Activated naive CD4-positive, alpha-beta T cell treated with anti-CD3 and anti-CD28 coated beads, Interleukin-2, amount 50 U/mL, for 72 hours (primary cell): ENCODE measurements at regions not wholly inside any gene's neighbourhood (a gene's known extent, or its start where the extent isn't known, plus 50 kb on each side); places are given as distances from the start of the nearest gene placed in this dataset.

ENCODE experiments used
- ATAC-seq, 2 donors: fragments of 150-1000 bp; cut with Tn5 transposase; 2 replicates each; pipeline ENCODE4 v1.10.0; 2021; ENCODE audit warnings: mild to moderate bottlenecking in 2 of 2, moderate library complexity in 2 of 2
- DNase-seq, 2 donors: peaks; one replicate each; pipeline ENCODE4 v3.0.0; 2021 to 2022; ENCODE audit warnings: low spot score in 2 of 2
- H3K27ac Mint-ChIP-seq, 2 donors: one replicate each; pipeline ENCODE4 v1.8.0; 2022; ENCODE audit warnings: mild to moderate bottlenecking in 2 of 2, mixed read lengths in 2 of 2
- H3K36me3 Mint-ChIP-seq, 2 donors: one replicate each; pipeline ENCODE4 v1.8.0; 2022; ENCODE audit warnings: mixed read lengths in 2 of 2
- H3K9me3 Mint-ChIP-seq, 2 donors: one replicate each; pipeline ENCODE4 v1.8.0; 2022; ENCODE audit warnings: mixed read lengths in 2 of 2

- DNase-seq, result no peak
- H3K9me3 Mint-ChIP-seq, result peaks cover 6 to 11% of the 10 kb centered on the region in 2 donors
- no peak overlapping the region for H3K27ac Mint-ChIP-seq
- ATAC-seq, result no peak
- H3K36me3 Mint-ChIP-seq, result peaks cover 0 to 6% of the 10 kb centered on the region in 2 donors
Observed at GRCh38 chr6:54609981-54610380, 236.6 kb upstream of the FAM83B start.

- ATAC-seq (no peak), DNase-seq (no peak)
- H3K9me3 Mint-ChIP-seq, result peaks cover 8 to 18% of the 10 kb centered on the region in 2 donors
- H3K27ac Mint-ChIP-seq, result no peak overlapping the region
- H3K36me3 Mint-ChIP-seq, result peaks cover 0 to 4% of the 10 kb centered on the region in 2 donors
Observed at GRCh38 chr6:54613596-54613995, 233.0 kb upstream of the FAM83B start.

DNA sequence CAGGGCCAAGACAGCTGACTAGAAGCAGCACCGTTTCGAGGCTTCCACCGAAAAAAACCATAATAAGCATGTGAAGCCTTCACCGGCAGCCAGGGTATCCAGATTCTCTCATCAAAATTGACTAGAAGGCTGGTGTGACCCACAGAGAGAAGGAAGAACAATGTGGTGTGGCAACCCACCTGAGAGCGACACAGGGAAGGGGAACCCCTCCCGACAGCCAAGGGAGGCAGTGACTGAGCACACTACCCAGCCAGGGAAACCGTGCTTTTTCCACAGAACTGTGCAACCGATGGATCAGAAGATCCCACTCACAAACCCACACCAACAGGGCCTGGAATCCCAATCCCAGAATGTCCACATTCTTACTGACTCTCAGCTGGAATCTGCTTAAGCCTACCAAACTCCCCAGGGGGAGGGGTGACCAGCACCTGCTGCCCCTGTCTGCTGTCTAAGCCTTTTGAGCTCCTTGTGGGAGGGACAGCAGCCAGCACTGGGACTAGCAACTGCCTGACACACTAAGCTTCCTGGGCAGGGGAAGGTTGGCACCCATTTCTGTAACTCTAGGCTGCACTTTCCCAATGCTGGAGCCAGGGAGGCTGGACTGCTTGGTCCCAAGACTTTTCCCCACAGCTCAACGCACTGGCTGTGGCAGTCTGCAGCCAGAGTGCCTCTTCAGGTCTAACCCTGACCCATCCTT lies 231.9 kb upstream of the FAM83B start:
- no peak for ATAC-seq
- peaks cover 6 to 15% of the 10 kb centered on the region in 2 donors for H3K9me3 Mint-ChIP-seq
- no peak overlapping the region for H3K27ac Mint-ChIP-seq
- H3K36me3 Mint-ChIP-seq, result no peaks in the 10 kb centered on the region
- DNase-seq, result no peak

GRCh38 chr6:54617730-54618129 lies 228.8 kb upstream of the FAM83B start:
- H3K27ac Mint-ChIP-seq, result no peak overlapping the region
- H3K9me3 Mint-ChIP-seq, result peaks cover 6 to 15% of the 10 kb centered on the region in 2 donors
- no peaks in the 10 kb centered on the region for H3K36me3 Mint-ChIP-seq
- ATAC-seq (no peak), DNase-seq (no peak)

GRCh38 chr6:54618572-54618971 lies 228.0 kb upstream of the FAM83B start:
- no peaks in the 10 kb centered on the region for H3K36me3 Mint-ChIP-seq
- DNase-seq (no peak), ATAC-seq (no peak)
- H3K9me3 Mint-ChIP-seq, result peaks cover 6 to 20% of the 10 kb centered on the region in 2 donors
- H3K27ac Mint-ChIP-seq, result no peak overlapping the region

DNA sequence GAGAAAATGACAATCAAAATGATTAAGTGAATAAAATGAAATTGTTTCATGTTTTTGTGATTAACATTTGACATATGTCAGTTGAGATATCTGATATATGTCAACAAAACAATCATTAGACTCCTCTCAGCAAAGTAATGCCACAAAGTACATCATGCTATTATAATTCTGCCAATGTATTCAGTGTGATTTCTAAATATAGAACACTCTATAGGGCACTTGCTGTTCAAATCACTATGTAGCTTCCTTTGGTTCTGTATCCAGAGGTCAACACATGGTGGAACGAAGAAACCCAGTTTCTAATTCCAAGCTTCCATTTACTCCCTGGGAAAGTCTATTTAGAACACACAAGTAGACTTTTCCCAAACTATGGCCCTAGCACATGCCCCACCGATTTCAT lies 227.5 kb upstream of the FAM83B start:
- ATAC-seq (no peak), DNase-seq (no peak)
- Mint-ChIP-seq H3K9me3 (peaks cover 6 to 20% of the 10 kb centered on the region in 2 donors), H3K27ac (no peak overlapping the region), H3K36me3 (no peaks in the 10 kb centered on the region)

DNA sequence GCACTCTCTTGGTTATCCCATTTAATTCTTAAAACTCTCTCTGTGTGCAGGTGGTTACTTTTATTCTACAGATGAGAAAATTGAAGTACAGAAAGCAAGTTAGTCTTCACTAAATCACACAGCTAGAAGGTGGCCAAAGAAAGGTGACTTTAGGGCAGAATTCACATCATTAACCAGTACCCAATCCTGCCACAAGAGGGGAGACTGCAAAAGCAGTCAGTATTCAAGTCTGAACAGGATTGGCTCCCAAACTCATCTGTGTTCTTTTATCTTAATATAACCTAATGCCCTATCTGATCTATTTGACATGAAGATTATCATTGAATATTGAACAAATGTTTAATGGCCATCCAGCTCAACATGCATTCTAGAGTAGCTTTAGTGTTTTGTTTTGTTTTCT lies 225.3 kb upstream of the FAM83B start:
- no peak for DNase-seq

GRCh38 chr6:54624216-54624615 lies 222.4 kb upstream of the FAM83B start:
- Mint-ChIP-seq H3K36me3 (no peaks in the 10 kb centered on the region), H3K27ac (no peak overlapping the region), H3K9me3 (peaks cover 0 to 10% of the 10 kb centered on the region in 2 donors)
- ATAC-seq (no peak), DNase-seq (no peak)

More for the DNA sequence above, 225.3 kb upstream of the FAM83B start:
- Mint-ChIP-seq H3K36me3 (no peaks in the 10 kb centered on the region), H3K9me3 (peaks cover under 1 to 10% of the 10 kb centered on the region in 2 donors), H3K27ac (no peak overlapping the region)
- no peak for ATAC-seq

- ATAC-seq (no peak), DNase-seq (no peak)
- Mint-ChIP-seq H3K27ac (no peak overlapping the region), H3K9me3 (peaks cover 0 to 10% of the 10 kb centered on the region in 2 donors), H3K36me3 (no peaks in the 10 kb centered on the region)
Observed at GRCh38 chr6:54624779-54625178, 221.8 kb upstream of the FAM83B start.

DNA sequence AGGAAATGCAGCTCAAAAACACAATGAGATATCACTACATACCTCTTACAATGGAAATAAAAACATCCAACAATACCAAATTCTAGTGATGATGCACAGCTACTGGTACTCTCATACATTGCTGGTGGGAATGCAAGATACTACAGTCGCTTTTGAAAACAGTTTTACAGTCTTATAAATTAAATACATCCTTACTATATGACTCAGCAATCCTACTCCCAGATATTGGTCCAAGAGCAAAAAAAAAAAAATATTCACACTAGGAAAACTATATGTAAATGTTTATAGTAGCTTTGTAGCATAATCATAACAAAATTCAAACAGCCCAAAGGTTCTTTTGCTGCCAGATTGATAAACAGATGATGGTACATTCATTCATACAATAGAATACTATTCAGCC lies 217.4 kb upstream of the FAM83B start:
- no peak for DNase-seq
- Mint-ChIP-seq H3K36me3 (no peaks in the 10 kb centered on the region), H3K9me3 (peaks cover 4 to 6% of the 10 kb centered on the region in 2 donors), H3K27ac (no peak overlapping the region)
- no peak for ATAC-seq

DNA sequence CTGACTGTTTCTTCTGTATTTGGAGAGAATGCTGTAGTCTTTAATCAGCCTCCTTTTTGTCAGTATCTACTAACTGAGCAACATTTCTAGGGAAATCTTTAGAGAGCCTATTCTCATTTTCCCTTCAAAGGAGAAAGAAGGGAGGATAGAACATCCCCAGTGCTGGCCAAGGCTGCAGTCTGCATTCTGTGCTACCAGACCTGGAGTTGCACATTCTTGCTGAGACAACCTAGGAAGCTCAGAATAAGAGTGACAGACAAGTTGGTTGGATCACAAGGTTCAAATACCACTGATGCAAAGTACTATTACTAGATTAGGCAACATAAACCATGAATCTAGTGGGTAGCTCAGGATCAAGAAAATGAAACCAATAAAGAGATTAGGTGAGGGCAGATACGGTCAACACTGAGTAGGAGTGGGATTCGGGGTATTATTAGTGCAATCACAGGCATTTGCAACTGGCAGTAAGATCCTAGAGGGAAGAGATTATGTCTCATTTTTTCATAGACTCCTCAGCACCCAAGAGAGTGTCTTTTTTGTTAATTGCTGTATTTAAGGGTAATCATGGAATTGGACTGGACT lies 213.5 kb upstream of the FAM83B start:
- no peaks in the 10 kb centered on the region for H3K36me3 Mint-ChIP-seq
- DNase-seq, result no peak
- no peak overlapping the region for H3K27ac Mint-ChIP-seq
- ATAC-seq, result no peak
- peaks cover 0 to 6% of the 10 kb centered on the region in 2 donors for H3K9me3 Mint-ChIP-seq

- ATAC-seq, result no peak
- Mint-ChIP-seq H3K36me3 (no peaks in the 10 kb centered on the region), H3K9me3 (peaks cover 0 to 6% of the 10 kb centered on the region in 2 donors), H3K27ac (no peak overlapping the region)
- DNase-seq, result no peak
Observed at GRCh38 chr6:54633601-54634000, 213.0 kb upstream of the FAM83B start.

GRCh38 chr6:54640911-54641310 lies 205.7 kb upstream of the FAM83B start:
- no peak for DNase-seq
- Mint-ChIP-seq H3K36me3 (no peaks in the 10 kb centered on the region), H3K27ac (no peak overlapping the region), H3K9me3 (no peaks in the 10 kb centered on the region)
- ATAC-seq, result no peak

DNA sequence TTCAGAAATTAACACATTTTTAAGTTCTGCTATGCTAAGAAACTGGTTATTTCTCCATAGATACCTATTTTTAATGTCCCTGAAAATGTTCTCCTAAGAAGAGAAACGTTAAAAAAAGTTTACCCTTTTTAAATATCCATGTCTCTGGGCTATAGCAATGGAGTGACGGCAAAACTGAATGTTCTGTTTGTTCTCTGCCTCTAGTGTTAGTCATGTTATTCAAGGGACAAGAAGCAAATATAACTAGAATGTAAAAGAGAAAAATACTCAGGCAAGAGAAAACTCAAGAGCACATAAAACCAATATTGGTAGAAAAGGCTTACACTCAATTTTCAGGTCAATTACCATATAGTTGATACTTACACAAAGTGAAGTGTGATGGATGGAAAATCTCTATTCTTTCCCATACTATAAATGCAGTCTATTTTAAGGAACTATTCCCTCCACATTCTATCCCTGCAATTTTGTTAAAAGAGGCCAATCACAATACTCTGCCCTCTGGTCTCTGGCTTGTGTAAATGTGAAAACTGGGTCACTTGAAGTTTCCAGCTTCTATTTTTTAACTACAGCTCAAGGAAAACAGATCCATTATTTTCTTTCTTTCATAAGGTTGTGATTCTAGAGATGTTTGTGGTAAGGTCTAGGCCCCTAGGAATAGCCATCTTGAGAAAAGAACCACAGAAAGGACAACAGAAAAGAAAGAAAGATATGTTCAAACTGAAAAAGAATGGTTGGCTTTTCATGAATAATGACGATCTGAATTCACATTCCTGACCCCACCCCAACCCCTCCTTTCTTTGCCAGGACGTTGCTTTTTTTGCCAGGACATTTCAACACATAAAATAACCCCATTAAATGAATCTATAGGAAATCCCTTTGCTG lies 200.3 kb upstream of the FAM83B start:
- peaks cover 5 to 9% of the 10 kb centered on the region in 2 donors for H3K9me3 Mint-ChIP-seq
- ATAC-seq (no peak), DNase-seq (no peak)
- H3K36me3 Mint-ChIP-seq, result no peaks in the 10 kb centered on the region
- H3K27ac Mint-ChIP-seq, result no peak overlapping the region

- DNase-seq, result no peak
- Mint-ChIP-seq H3K9me3 (peaks cover 5 to 9% of the 10 kb centered on the region in 2 donors), H3K36me3 (no peaks in the 10 kb centered on the region), H3K27ac (no peak overlapping the region)
- ATAC-seq, result no peak
Observed at GRCh38 chr6:54646951-54647664, 199.5 kb upstream of the FAM83B start.

DNA sequence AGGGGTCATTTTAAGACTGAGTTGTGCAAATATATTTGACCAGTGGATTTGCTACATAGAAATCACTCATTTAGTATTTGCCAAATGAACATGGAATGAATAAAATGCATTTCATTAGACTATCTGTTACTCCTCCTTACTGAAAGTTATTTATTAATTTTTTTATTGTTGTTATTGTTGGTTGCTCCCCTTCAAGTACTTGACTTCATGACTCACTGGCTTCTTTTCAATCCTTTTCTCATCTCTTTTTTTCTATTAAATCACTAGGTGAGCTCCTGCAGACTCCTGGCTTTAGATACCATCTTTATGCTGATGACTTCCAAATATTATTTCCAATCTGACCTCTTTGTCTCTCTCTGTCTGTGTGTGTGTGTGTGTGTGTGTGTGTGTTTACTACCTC lies 192.2 kb upstream of the FAM83B start:
- H3K27ac Mint-ChIP-seq, result no peak overlapping the region
- H3K9me3 Mint-ChIP-seq, result peaks cover 19 to 22% of the 10 kb centered on the region in 2 donors
- ATAC-seq (no peak), DNase-seq (no peak)
- no peaks in the 10 kb centered on the region for H3K36me3 Mint-ChIP-seq

DNA sequence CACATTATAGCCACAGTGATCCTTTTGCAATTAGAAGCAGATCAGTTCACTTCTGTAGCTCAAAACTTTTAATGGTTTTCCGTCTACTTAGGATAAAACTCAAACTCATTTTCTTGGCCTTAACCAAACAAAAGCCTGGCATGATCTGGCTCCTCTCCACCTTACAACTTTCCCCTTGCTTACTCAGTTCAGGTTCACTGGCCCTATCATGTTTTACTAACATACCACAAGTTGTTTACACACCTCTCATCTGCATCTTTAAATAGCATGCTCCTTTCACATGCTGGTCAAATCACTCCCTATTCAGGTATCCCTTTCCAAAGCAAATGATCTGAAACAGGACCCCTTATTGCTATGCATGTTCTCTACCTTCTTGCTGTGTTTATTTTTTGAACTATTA lies 191.4 kb upstream of the FAM83B start:
- H3K27ac Mint-ChIP-seq, result no peak overlapping the region
- DNase-seq, result no peak
- H3K9me3 Mint-ChIP-seq, result peaks cover 15 to 17% of the 10 kb centered on the region in 2 donors
- ATAC-seq, result no peak
- H3K36me3 Mint-ChIP-seq, result no peaks in the 10 kb centered on the region
